ENCODE measurements at regions not wholly inside any gene's neighbourhood (a gene's known extent, or its start where the extent isn't known, plus 50 kb on each side); places are given as distances from the start of the nearest gene placed in this dataset.

GRCh38 chr7:47663213-47663612 is 81.3 kb upstream of the TNS3 start:
- no peak for DNase-seq

GRCh38 chr7:47661051-47661714 is 79.3 kb upstream of the TNS3 start:
- no peak for DNase-seq

- no peak for DNase-seq
These were observed 78.0 kb upstream of the TNS3 start for GRCh38 chr7:47659664-47660462.

GRCh38 chr7:47658886-47659635 is 77.2 kb upstream of the TNS3 start:
- no peak for DNase-seq

- DNase-seq: no peak
These were observed 75.2 kb upstream of the TNS3 start for GRCh38 chr7:47657126-47657525.

GRCh38 chr7:47654672-47655298 is 72.9 kb upstream of the TNS3 start:
- no peak for DNase-seq

GRCh38 chr7:47653550-47654411 is 71.9 kb upstream of the TNS3 start:
- no peak for DNase-seq

GRCh38 chr7:47652591-47652990 is 70.7 kb upstream of the TNS3 start:
- DNase-seq: no peak

- no peak for DNase-seq
These were observed 69.7 kb upstream of the TNS3 start for GRCh38 chr7:47651355-47652317.

- DNase-seq: no peak
These were observed 68.0 kb upstream of the TNS3 start for GRCh38 chr7:47649919-47650318.

- DNase-seq: no peak
These were observed 66.5 kb upstream of the TNS3 start for GRCh38 chr7:47648275-47648925.

GRCh38 chr7:47647918-47648250 is 66.0 kb upstream of the TNS3 start:
- no peak for DNase-seq

GRCh38 chr7:47647181-47647917 is 65.4 kb upstream of the TNS3 start:
- DNase-seq: no peak

GRCh38 chr7:47643716-47644400 is 61.9 kb upstream of the TNS3 start:
- no peak for DNase-seq

GRCh38 chr7:47640265-47640664 is 58.4 kb upstream of the TNS3 start:
- no peak for DNase-seq

GRCh38 chr7:47639495-47640110 is 57.7 kb upstream of the TNS3 start:
- no peak for DNase-seq

- DNase-seq: no peak
These were observed 56.9 kb upstream of the TNS3 start for GRCh38 chr7:47638679-47639315.

- DNase-seq: no peak
These were observed 54.7 kb upstream of the TNS3 start for GRCh38 chr7:47636433-47637175.

Data from CD4-positive, alpha-beta T cell treated with Interleukin-17A for 1 hour (primary cell).